ENCODE measurements at regions not wholly inside any gene's neighbourhood (a gene's known extent, or its start where the extent isn't known, plus 50 kb on each side); places are given as distances from the start of the nearest gene placed in this dataset.

GRCh38 chr2:18200771-18201170 lies 322.3 kb downstream of the KCNS3 start:
- no peak overlapping the region for H3T11ph ChIP-seq (ENCODE audit: low read length)
- H3K27me3 ChIP-seq (ENCODE audit: insufficient read depth, low read length) = no peaks in the 10 kb centered on the region
- Mint-ChIP-seq H3K36me3 (ENCODE audit: insufficient read depth in 1 of 3, low read depth in 3 of 3) (no peaks in the 10 kb centered on the region), H3K4me1 (peaks cover 12 to 15% of the 10 kb centered on the region in 2 experiments), H3K27me3 (ENCODE audit: low read depth) (no peaks in the 10 kb centered on the region), H3K9me3 (no peaks in the 10 kb centered on the region; a peak in 3 of 5 replicates), H3K27ac (no peak overlapping the region), H3K4me3 (no peak overlapping the region)
- no peak overlapping the region for H2BK20ac ChIP-seq (ENCODE audit: low read depth, low read length, poor library complexity, severe bottlenecking)
- no peak overlapping the region for H3K9ac ChIP-seq (ENCODE audit: extremely low read depth, insufficient read length, low read length)
- no peak overlapping the region for H3K4ac ChIP-seq (ENCODE audit: low read depth, low read length)
- no peaks in the 10 kb centered on the region for H3K9me3 ChIP-seq (ENCODE audit: control insufficient read depth, low read depth, low read length)
- no peak overlapping the region for H3K14ac ChIP-seq (ENCODE audit: insufficient read depth, low read length)
- no peak overlapping the region for H4K91ac ChIP-seq (ENCODE audit: insufficient read length, low read depth, low read length)
- TF ChIP-seq CTCF (conservative IDR thresholded peaks at IDR 0.05) = no peak
- no peaks in the 10 kb centered on the region for H4K20me1 ChIP-seq (ENCODE audit: control insufficient read depth, insufficient read depth, insufficient read length)
- H2AFZ ChIP-seq (ENCODE audit: low read length) = no peak overlapping the region
- no peak overlapping the region for H3K18ac ChIP-seq (ENCODE audit: insufficient read length, low read depth, low read length)
- H3K4me2 ChIP-seq (ENCODE audit: insufficient read depth, insufficient read length, low read length) = no peak overlapping the region
- H4K5ac ChIP-seq (ENCODE audit: insufficient read length, low read depth, low read length) = no peak overlapping the region
- H3K56ac ChIP-seq (ENCODE audit: insufficient read length, low read depth, low read length) = no peak overlapping the region
- no peak overlapping the region for H3K27ac ChIP-seq (ENCODE audit: insufficient read length, low read depth, low read length)
- no peaks in the 10 kb centered on the region for H3K4me1 ChIP-seq (ENCODE audit: insufficient read depth, low read length)
- H2BK5ac ChIP-seq (ENCODE audit: insufficient read length, low read length) = no peak overlapping the region
- H3K79me1 ChIP-seq (ENCODE audit: insufficient read depth, low read depth, low read length, poor library complexity, severe bottlenecking) = no peaks in the 10 kb centered on the region
- no peak overlapping the region for H2AK5ac ChIP-seq (ENCODE audit: insufficient read length, low read length)
- no CpG with 5 or more reads among the region's 1 CpG for WGBS (ENCODE audit: extremely low coverage, insufficient read length, low lambda C conversion rate)
- no peaks in the 10 kb centered on the region for H3K79me2 ChIP-seq (ENCODE audit: insufficient read depth, low read length)
- H3K23ac ChIP-seq (ENCODE audit: insufficient read length, low read depth, low read length) = no peak overlapping the region
- H2BK120ac ChIP-seq (ENCODE audit: low read depth, low read length, poor library complexity, severe bottlenecking) = no peak overlapping the region
- DNase-seq = no peak
- no peak overlapping the region for H4K8ac ChIP-seq (replicated peaks; ENCODE audit: insufficient read length, low read depth, low read length)
- no peak overlapping the region for H2BK12ac ChIP-seq (ENCODE audit: insufficient read length, low read depth, low read length)
- no peaks in the 10 kb centered on the region for H3K23me2 ChIP-seq (ENCODE audit: insufficient read length, low read depth, low read length, poor library complexity, severe bottlenecking)
- no peak overlapping the region for H2BK15ac ChIP-seq (ENCODE audit: low read depth, low read length)
